SK-N-SH treated with all-trans-retinoic acid at 6 μM for 48 hours (cell line): ENCODE measurements at regions not wholly inside any gene's neighbourhood (a gene's known extent, or its start where the extent isn't known, plus 50 kb on each side); places are given as distances from the start of the nearest gene placed in this dataset.

Experiments used
- CSDC2 ChIP-seq: fragments of 250-450 bp; sonication (Bioruptor Pico); IDR thresholded peaks from 2 replicates; pipeline ENCODE4 v1.5.0; 2020; ENCODE audit warnings: mild to moderate bottlenecking, moderate library complexity
- CSRNP3 ChIP-seq: fragments of 250-450 bp; sonication (Bioruptor Pico); IDR thresholded peaks from 2 replicates; pipeline ENCODE4 v1.5.1; 2021; ENCODE audit warnings: mild to moderate bottlenecking, moderate library complexity
- GLIS3 ChIP-seq: fragments of 250-450 bp; sonication (Bioruptor Pico); IDR thresholded peaks from 2 replicates; pipeline ENCODE4 v1.5.0; 2020; ENCODE audit warnings: mild to moderate bottlenecking, moderate library complexity
- OSR1 ChIP-seq: fragments of 250-450 bp; sonication (Bioruptor Pico); IDR thresholded peaks from 2 replicates; pipeline ENCODE4 v1.8.0; 2022; ENCODE audit warnings: moderate library complexity, mild to moderate bottlenecking, inconsistent platforms
- PATZ1 ChIP-seq: fragments of 250-450 bp; sonication (Bioruptor Pico); IDR thresholded peaks from 2 replicates; pipeline ENCODE4 v1.8.0; 2020; ENCODE audit warnings: mild to moderate bottlenecking, moderate library complexity, borderline replicate concordance
- PPARA ChIP-seq: fragments of 250-450 bp; sonication (Bioruptor Pico); IDR thresholded peaks from 2 replicates; pipeline ENCODE4 v1.5.0; 2020; ENCODE audit warnings: mild to moderate bottlenecking, borderline replicate concordance
- RARB ChIP-seq: fragments of 250-450 bp; sonication (Bioruptor Pico); IDR thresholded peaks from 2 replicates; pipeline ENCODE4 v1.8.0; 2021; ENCODE audit warnings: mild to moderate bottlenecking, moderate library complexity
- TCF4 ChIP-seq: fragments of 250-450 bp; sonication (Bioruptor Pico); IDR thresholded peaks from 2 replicates; pipeline ENCODE4 v1.8.0; 2021; ENCODE audit warnings: mild to moderate bottlenecking, moderate library complexity, borderline replicate concordance
- TOX ChIP-seq: fragments of 250-450 bp; sonication (Bioruptor Pico); IDR thresholded peaks from 2 replicates; pipeline ENCODE4 v1.8.0; 2021; ENCODE audit warnings: mild to moderate bottlenecking, moderate library complexity, borderline replicate concordance
- ZFP3 ChIP-seq: fragments of 250-450 bp; sonication (Bioruptor Pico); IDR thresholded peaks from 2 replicates; pipeline ENCODE4 v1.5.0; 2020; ENCODE audit warnings: mild to moderate bottlenecking, moderate library complexity
- ZNF8 ChIP-seq: fragments of 450-650 bp; formaldehyde crosslinking; IDR thresholded peaks from 2 replicates; pipeline ENCODE4 v1.5.0; 2020; ENCODE audit warnings: mild to moderate bottlenecking, moderate library complexity
- TF ChIP-seq, protein P1 (sequence below): fragments of 250-450 bp; sonication (Bioruptor Pico); IDR thresholded peaks from 2 replicates; pipeline ENCODE4 v1.8.0; 2021; ENCODE audit warnings: low read depth, mild to moderate bottlenecking, moderate library complexity, borderline replicate concordance
- TF ChIP-seq, protein P2 (sequence below): fragments of 250-450 bp; sonication (Bioruptor Pico); IDR thresholded peaks from 2 replicates; pipeline ENCODE4 v1.5.1; 2020; ENCODE audit warnings: low read depth, mild to moderate bottlenecking, moderate library complexity

DNA sequence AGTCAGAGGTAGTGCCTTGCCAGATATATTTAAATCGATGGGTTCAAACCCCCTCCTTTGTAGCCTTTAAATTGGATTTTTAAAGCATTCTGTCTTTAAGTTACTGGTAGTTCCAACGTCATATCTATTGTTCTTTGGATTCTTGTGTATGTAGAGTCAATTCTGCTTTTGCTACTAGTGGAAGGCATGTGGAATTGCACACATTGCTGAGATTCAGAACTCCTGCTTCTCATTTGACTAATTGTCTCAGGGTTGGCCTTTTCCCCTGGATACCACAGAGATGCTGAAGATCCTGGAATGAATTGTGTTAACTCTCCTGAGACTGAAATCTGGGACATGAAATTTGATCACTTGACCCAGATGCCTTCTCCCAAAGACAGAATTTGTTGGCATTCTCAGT lies 328.3 kb upstream of the RPS6KA3 start:
- TF ChIP-seq PPARA (CRISPR knock-in tag) (no peak), ZNF8 (CRISPR knock-in tag) (no peak), OSR1 (no peak), TOX (CRISPR knock-in tag) (no peak), PATZ1 (CRISPR knock-in tag) (no peak), GLIS3 (no peak), CSDC2 (CRISPR knock-in tag) (no peak), ZFP3 (CRISPR knock-in tag) (no peak), RARB (CRISPR knock-in tag) (no peak), TCF4 (CRISPR knock-in tag) (no peak), CSRNP3 (CRISPR knock-in tag) (no peak)
- TF ChIP-seq, protein P1, sequence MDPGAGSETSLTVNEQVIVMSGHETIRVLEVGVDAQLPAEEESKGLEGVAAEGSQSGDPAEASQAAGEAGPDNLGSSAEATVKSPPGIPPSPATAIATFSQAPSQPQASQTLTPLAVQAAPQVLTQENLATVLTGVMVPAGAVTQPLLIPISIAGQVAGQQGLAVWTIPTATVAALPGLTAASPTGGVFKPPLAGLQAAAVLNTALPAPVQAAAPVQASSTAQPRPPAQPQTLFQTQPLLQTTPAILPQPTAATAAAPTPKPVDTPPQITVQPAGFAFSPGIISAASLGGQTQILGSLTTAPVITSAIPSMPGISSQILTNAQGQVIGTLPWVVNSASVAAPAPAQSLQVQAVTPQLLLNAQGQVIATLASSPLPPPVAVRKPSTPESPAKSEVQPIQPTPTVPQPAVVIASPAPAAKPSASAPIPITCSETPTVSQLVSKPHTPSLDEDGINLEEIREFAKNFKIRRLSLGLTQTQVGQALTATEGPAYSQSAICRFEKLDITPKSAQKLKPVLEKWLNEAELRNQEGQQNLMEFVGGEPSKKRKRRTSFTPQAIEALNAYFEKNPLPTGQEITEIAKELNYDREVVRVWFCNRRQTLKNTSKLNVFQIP (CRISPR knock-in tag): no peak
- TF ChIP-seq, protein P2, sequence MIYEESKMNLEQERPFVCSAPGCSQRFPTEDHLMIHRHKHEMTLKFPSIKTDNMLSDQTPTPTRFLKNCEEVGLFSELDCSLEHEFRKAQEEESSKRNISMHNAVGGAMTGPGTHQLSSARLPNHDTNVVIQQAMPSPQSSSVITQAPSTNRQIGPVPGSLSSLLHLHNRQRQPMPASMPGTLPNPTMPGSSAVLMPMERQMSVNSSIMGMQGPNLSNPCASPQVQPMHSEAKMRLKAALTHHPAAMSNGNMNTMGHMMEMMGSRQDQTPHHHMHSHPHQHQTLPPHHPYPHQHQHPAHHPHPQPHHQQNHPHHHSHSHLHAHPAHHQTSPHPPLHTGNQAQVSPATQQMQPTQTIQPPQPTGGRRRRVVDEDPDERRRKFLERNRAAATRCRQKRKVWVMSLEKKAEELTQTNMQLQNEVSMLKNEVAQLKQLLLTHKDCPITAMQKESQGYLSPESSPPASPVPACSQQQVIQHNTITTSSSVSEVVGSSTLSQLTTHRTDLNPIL (CRISPR knock-in tag): no peak
